ENCODE measurements at regions not wholly inside any gene's neighbourhood (a gene's known extent, or its start where the extent isn't known, plus 50 kb on each side); places are given as distances from the start of the nearest gene placed in this dataset.

DNA sequence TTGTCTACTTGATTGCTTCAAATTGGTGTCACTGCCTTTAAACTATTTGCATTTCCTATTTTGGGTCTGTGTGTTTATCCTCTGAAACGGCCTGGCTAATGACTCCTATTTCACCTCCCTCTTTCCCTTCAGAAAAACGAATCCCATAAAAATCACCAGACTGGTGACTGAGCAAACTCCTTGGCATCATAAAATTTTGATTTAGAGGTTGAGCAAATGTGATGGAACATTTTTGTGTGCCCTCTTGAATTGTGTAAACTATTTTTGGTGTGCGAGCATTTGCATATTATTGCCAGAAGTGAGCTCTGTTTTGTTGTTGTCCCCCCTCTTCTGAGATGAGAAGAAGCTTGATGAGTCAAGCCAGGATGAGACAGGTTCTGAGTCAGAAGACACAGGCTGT lies 316.1 kb downstream of the AJAP1 start:
- no peak for DNase-seq

DNA sequence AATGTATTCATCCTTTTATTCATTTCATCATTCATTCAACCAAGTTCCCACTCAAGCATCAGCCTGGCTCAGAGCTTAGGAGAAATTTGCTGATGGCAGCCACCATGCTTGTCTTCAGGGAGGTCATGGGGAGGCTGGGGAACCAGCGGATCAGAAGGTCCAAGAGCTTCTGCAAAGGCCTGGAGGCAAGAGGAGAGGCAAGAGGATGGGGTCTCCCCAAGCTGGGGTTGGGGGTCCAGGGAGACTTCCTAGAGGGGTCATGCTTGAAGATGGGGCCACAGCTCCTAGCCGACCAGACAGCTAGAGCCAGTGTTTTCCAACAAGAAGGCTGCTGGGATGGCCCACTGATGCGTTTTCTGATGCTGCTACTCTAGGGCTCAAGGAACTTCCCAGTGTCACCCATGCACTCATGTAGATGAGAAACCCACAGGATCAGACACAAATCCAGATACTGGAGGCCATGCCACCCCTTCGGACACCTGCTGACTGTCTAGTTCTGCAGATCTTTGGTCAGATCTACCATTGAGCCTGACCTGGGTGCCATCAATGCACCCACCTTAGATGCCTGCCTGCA lies 315.2 kb downstream of the AJAP1 start:
- DNase-seq, result no peak

DNA sequence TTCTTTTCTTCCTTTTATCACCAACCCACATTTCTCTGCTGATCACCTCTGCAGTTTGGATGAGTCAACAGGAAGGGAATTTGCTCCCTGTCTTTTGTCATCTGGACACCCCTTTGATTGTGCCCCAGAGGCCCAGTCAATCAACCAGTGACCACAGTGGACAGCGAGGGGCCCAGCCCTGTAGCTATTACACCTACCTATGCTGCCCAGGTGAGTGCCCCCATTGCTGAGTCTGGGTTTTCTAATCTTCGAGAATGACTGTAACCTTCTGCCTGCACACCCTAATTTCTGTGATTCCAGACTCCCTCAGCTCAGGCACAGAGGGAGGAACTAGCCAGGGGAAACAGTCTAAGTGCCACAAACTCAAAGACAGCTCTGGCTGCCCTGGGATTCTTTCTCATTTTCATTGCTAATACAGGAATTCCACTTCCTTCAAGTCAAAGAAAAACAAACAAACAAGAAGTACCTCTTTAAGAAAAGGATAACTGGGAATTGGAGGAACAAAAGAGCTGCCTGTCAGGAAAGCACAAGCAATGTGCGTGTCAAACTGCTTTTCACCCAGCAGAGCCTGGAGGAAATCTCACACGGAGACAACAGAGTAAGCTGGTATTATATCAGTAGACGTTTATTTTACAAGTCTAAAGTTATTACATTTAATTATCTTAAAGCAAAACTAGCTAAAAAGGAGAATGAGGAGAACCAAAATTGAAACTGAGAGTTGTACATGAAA lies 311.1 kb downstream of the AJAP1 start:
- no peak for DNase-seq

DNA sequence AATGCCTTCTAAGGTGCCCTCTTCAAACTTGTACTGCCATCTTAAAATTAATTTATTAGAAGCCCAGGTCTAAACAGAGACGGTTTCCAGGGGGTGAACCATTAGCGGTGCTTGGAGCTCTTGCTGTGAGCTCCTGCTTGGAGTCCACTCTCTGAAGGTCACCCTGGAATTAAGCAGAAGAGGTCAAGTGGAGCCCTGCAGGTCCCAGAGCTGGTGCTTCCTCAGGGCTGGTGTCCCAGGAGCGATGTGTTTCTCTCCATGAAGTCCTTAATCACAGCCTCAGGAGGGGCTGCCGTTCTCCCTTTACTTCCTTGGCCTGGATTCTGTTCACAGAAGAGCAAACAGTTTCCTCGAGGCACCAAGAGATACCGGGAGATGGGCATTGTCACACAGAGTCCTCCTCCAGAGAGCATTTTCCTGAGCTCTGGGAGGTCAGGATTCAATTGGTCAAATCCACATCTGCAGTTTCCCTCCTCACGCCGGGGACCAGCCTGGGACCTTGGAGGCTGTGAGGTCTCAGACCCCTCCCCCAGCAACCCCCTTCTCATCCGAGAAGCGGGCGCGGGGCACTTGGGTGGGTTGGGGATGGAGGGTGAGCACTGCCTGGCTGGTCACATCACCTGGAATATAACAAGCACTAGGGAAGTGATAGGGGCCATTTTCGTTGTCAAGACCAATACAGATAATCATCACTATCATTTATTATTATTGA lies 310.4 kb downstream of the AJAP1 start:
- no peak for DNase-seq

DNA sequence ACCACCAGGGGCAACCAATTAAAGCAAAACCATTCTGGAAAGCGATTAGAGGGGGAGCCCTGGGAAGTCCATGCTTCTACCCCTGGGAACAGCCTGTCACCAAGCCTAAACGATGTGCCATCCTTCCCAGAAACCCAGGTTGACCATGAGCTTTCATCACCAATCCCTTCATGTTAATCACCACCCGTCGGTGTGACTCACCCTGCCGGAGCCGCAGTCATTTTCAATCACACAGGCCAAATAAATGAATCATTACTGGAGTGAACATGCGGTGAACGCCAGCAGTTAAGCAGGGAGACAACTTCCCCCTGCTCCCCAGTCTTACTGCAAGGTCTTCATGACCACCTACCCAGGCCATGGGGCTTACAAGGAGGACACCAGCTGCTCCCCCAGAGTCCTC lies 308.8 kb downstream of the AJAP1 start:
- no peak for DNase-seq

DNA sequence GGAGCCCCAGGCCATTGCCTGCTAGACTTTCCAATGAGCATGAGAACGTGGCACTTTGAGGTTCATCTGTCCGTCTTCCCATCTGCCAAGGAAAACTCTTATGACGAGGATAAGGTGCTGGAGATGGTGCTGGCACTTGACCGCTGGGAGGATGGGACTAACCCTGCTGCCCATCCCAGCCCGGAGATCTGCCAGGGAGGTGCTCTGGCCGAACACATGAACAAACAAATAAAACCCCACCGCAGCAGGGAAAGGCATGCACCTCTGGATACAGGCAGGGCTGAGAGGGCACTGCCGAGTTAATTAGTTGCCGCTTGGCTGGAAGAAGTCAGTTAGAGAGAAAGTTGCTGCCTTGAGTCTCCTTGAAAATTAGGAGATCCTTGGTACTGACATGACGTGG lies 308.4 kb downstream of the AJAP1 start:
- DNase-seq, result no peak

DNA sequence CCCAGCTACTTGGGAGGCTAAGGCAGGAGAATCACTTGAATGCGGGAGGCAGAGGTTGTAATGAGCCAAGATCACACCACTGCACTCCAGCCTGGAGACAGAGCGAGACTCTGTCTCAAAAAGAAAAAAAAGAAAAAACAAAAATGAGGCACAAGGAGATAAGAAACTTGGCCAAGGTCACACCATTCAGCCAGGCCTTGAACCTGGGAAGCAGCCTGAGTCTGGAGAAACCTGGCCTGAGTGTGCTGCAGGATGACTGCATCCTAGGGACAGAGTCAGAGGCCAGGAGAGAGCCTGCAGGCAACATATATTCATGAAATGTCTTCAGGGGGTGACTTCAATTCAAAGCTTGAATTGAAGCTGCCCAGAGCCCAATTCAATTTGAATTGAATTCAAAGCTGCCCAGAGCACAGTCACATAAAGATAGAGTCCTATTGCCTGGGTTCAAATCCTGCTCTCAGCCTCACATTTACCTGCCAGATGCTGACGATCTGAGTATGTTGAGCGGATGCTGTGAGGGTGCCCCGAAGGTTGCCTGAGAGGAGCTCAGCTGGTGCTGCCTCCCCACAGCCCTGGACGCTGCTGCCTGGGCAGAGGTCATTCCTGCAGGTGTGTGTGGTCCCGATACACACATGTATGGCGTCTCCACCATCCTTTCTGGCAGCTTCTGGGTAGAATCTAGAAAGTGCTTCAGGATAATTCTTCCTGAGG lies 307.7 kb downstream of the AJAP1 start:
- DNase-seq, result no peak

DNA sequence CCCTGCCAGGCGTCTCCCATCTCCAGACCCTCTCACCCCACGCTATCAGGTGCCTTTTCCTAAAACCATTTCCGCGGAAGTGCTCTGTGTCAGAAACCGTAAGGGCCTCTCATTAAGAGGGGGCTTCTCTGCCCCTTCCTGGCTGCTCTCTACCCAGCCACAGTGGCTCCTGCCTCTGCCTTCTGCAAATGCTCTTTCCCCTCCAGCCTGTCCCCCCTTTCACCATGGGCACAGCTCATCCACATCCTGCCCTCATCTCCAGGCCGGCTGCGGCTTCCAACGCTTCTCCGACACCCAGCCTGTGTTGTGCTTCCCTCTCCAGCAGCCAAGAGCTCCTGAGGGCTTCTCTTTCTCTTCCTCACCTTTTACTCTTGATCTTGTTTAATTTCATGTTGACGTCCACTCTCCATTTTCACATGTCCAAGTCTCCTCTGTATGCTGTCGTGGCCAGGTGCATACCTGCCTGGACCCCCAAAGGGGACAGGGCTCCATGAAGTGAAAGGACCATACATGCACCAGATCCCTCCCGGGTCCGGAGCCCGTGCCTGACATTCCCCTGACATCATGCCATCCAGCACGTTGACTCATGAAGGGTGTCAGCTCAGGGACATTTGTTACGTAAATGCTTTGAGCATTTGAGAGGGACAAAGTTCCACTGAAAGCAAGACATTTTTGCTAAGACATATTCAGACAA lies 306.5 kb downstream of the AJAP1 start:
- DNase-seq, result no peak

DNA sequence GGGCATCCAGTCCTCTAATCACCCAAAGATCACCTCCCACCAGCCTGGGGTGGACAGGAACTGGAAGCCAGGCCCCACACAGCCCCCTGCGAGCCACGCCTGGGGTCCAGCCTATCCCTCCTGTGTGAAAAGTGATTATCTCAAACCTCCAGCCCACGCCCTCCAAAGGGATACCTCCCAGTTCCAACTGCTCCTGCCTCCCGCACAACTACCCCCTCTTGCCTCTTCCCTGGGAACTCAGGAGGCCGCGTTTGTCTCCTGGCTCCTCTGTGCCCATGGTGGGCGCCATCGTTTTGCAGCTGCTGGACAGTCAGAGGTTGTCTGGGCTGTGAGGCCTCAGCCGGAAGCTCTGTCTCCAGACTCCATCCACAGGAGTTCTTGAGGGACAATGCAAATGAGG lies 305.9 kb downstream of the AJAP1 start:
- DNase-seq, result no peak

DNA sequence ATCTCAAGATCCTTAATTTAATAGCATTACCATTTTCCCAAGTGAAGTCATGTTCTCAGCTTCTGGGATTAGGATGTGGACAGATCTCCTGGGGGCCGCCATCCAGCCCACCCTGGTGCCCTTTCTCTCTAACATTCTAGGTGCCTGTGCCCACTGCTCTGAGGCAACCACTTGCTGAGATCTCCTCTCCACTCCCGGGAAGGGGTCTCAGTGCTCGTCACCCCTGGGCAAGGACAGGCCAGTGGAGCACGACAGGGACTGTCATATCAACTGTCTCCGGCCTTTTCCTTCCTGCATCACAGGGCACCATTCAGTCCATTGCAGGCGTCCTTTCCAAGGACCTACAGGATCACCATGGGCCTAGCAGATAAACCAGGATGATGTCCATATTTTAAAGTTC lies 304.8 kb downstream of the AJAP1 start:
- DNase-seq, result no peak

DNA sequence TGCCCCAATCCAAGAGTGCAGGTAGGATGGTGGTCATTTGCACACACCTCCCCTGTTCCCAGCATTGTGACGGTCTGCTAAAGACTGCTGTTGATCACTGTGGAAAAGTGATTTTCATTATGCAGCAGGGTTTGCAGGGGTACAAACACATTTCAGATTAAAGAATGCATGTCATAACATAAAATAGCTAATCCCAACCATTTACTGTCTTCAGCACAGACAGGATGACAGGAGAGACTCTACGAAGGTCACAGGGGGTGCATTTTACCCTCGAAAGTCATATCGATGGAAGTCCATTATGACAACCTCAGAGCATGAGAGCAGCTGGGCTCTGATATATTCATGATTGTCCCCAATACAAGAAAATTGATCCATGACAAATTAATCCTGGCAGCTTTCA lies 302.6 kb downstream of the AJAP1 start:
- no peak for DNase-seq

DNA sequence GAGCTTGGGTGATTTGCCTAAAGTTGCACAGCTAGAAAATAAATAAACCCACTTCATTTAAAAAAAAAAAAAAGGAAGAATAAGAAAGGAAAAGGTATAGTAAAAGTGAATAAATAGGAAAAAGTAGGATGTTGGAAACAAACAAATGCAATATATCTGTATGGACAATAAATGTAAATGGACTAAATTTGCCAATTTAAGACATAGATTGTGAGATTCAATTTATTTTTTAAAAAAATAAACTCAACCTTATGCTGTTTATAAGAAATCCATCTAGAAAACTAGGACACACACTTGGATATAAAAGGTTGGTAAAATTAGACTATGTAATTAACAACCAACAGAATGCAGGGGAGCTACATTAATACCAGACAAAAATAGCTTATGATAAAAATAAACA lies 300.0 kb downstream of the AJAP1 start:
- no peak for DNase-seq

DNA sequence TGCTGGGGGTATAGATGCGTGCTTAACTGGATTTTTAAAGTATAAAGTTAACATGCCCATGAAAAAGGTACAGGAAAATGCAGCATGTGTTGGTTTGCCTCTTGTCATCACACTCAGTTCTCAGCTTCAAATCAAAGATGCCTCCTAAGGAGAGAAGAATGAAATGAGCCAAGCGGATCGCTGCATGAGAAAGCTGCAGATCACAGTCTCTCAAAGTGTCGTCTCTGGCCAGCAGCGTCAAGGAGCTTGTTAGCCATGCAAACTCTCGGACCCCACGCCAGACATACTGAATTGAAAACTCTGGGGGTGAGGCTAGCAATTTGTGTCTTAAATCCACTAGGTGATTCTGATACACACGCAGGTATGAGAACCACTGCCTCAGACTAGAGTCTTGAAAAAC lies 297.2 kb downstream of the AJAP1 start:
- DNase-seq, result no peak

DNA sequence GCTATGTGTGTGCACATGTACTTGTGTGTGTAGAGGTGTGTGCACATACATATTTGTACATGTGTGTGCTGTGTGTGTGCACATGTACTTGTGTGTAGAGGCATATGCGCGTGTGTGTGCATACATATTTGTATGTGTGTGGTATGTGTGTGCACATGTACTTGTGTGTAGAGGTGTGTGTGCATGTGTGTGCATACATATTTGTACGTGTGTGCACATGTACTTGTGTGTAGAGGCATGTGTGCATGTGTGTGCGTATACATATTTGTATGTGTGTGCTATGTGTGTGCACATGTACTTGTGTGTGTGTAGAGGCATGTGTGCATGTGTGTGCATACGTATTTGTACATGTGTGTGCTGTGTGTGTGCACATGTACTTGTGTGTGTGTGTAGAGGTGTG lies 291.9 kb downstream of the AJAP1 start:
- DNase-seq, result no peak

DNA sequence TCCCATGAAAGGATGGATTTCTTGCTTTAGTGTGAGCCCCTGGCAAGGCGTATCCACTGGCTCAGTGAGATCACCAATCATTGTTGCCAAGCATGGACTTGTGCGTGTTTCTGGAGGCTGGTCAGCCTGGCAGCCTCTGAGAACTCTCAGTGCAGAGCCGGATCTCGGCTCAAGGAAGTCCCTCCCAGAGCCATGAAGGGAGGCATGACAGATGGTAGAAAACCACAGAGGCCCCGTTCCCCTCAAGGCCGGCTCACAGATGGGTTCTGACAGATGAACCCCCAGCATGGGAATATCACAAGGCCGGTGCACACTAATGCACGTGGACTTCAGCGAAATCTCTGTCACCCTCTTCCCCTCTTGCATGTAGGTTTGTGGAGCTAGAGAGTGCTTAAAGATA lies 290.5 kb downstream of the AJAP1 start:
- DNase-seq, result no peak

DNA sequence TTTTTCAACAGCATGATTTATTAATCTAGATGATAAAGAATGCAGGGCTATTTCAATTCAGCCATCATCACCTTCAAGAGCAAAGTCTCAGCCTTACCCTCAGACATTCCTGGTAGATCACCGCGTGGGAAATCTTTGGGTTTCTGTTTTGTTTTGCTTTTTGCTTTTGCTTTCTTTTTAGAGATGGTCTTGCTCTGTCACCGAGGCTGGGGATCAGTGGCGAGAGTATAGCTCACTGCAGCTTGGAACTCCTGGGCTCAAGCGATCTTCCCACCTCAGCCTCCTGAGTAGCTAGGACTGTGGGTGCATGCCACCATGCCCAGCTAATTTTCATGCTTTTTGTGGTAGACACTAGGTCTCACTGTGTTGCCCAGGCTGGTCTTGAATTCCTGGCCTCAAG lies 289.7 kb downstream of the AJAP1 start:
- no peak for DNase-seq

DNA sequence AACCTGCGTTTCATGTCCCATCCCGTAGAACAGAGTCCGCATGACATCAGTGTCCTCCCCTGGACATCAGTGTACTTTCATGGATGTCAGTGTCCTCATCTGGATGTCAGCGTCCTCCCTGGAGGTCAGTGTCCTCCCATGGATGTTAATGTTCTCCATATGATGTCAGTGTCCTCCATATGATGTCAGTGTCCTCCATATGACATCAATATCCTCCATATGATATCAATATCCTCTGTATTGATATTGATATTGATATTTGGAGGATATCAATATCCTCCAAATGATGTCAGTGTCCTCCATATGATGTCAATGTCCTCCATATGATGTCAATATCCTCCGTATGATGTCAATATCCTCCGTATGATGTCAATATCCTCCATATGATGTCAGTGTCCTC lies 284.9 kb downstream of the AJAP1 start:
- no peak for DNase-seq

DNA sequence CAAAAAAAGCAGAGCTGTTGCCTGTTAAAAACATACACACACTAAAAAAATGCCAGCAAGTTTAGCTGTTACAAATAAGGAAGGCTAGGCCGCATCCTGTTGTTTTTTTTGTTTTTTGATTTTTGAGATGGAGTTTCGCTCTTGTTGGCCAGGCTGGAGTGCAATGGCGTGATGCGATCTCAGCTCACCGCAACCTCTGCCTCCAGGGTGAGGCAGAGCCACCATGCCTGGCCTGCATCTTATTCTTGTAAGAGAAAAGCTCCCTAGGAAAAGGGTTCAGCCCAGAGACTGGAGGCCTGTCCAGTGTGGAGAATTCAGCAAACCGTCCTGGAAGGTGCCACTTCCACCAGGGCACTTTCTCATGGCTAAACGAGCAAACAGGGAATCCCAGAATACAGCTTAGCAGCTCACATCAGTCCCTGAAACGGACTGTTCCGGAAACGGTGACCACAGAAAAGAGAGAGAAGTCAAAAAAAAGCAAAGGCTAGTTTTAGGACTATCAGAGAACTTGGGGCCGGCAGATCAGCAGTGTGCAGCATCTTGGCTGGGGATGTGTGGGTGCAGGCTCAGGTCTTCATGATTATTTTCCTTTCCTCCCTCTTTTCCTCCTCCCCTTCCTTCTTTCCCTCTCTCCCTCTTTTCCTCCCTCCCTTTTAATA lies 283.6 kb downstream of the AJAP1 start:
- DNase-seq, result no peak

DNA sequence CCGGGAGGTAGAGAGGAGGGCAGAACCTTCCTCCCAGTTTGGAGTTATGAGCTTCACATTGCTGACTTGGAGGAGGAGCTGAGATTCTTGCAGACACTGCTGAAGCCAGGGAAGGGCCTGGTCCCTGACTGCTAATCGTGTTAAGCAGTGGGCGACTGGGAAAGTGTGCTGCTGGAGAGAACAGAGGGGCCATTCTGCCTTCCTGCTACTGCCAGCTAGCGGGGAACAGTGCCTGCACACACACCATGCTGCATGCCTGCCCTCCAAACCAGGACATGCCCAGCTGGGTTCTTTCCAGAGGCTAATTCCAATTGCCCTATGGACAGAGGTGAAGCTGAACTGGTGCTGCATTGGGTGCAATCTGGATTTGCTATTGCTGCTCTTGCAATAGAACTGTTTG lies 281.4 kb downstream of the AJAP1 start:
- no peak for DNase-seq

DNA sequence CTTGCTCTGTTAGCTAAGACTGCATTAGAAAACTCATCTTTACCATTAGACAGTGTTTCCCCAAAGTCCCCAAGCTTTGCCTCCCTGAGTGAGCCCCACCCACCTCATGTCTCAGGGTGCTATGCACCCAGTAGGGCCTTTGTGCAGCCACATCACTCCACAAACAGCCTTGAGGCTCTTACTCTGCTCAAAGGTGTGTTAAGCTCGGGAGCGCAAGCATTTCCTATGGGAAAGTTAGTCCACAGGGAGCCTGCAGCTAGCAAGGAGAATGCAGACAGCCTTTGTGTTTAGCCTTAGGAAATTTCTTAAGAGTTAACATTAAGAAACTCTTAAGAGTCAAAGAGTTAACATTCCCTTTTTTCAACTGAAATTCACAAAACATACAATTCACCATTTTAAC lies 278.8 kb downstream of the AJAP1 start:
- DNase-seq, result no peak

DNA sequence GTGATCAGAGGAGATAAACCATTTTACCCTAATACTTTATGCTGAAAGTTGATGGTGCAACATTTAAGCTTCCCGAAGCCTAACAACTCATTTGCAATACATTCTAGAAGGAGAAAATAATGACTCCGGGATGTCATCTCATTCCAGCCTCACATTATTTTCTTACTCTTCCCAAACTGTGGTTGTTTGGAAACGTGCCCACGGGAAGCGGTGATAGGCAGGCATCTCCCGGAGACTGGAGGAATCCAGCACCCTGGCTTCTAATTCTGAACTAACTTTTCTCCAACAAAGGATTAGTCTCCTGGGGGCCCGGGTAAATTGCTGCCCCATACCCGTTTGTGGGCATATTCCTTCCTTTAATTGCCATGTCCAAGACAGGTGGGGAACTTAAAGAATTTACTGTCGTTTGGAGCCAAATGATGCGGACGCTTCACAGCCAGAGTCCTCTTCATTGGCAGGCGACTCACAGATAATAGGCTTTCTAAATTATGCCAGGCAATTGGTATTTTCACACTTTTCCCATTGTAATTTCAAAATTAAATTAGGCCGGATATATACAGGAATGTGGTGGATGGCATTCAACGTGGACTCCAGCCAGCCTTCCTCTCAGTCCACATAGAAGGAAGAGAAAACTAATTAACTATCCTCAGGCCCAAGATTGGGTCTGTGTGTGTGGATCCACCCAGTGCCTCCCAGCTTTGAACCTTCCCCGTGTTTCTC lies 278.1 kb downstream of the AJAP1 start:
- no peak for DNase-seq

DNA sequence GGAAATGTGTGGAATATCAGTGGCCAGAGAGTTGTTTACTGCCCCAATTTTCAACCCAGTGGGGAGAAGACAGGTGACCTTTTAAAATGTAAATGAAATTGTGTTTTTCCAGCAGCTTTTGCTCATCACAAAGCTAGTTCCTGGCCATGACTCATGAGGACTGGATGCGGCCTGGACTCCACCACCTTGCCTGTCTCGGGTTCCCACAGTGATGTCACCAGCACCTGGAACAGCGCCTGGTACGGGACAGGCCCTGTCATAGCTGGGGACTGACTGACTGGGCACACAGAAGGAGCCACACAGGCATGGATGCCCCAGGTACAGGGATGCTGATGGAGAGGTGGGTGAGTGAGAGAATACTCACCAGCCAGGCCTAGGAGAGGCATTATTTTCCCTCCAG lies 277.1 kb downstream of the AJAP1 start:
- no peak for DNase-seq

Data from activated CD4-positive, alpha-beta T cell treated with anti-CD3 and anti-CD28 coated beads for 4 hours (primary cell).